Activated B cell treated with CpG ODN at 0.5 μM for 24 hours (primary cell): ENCODE measurements at regions not wholly inside any gene's neighbourhood (a gene's known extent, or its start where the extent isn't known, plus 50 kb on each side); places are given as distances from the start of the nearest gene placed in this dataset.

Experiments
- ATAC-seq: fragments of 200-7000 bp; cut with Tn5 transposase; one replicate; pipeline ENCODE4 v1.10.0; 2021; ENCODE audit warnings: low read depth, mild to moderate bottlenecking, moderate library complexity
- CTCF ChIA-PET: fragments of 350-600 bp; sonication (Branson Sonifier 250); formaldehyde crosslinking; loops from one replicate; lab custom pipeline; 2021; ENCODE audit warnings: antibody characterized with exemption; lab: Charles Lee
- POLR2A ChIA-PET: fragments of 350-600 bp; sonication (Branson Sonifier 250); formaldehyde crosslinking; loops from one replicate; lab custom pipeline; 2021; ENCODE audit warnings: antibody characterized with exemption; lab: Charles Lee
- DNase-seq: peaks from one replicate; pipeline ENCODE4 v3.0.0; 2022
- H3K27ac Mint-ChIP-seq: one replicate; pipeline ENCODE4 v1.8.0; 2020; ENCODE audit warnings: mixed read lengths
- H3K27me3 Mint-ChIP-seq: one replicate; pipeline ENCODE4 v1.8.0; 2021; ENCODE audit warnings: mixed read lengths
- H3K36me3 Mint-ChIP-seq: one replicate; pipeline ENCODE4 v1.8.0; 2021; ENCODE audit warnings: low read depth, mixed read lengths
- H3K4me1 Mint-ChIP-seq: one replicate; pipeline ENCODE4 v1.8.0; 2021; ENCODE audit warnings: mixed read lengths
- H3K4me3 Mint-ChIP-seq: one replicate; pipeline ENCODE4 v1.8.0; 2020; ENCODE audit warnings: mild to moderate bottlenecking, mixed read lengths
- H3K9me3 Mint-ChIP-seq: one replicate; pipeline ENCODE4 v1.8.0; 2020; ENCODE audit warnings: mixed read lengths
- intact Hi-C: fragments of 100-400 bp; cut with micrococcal nuclease; formaldehyde crosslinking; loops from one replicate; pipeline ENCODE4 v1.15.1; 2024
- TF ChIP-seq, protein P1 (sequence below): fragments of 200-600 bp; IDR thresholded peaks from one replicate; pipeline ENCODE4 v1.8.0; 2022; ENCODE audit warnings: antibody characterized with exemption, mild to moderate bottlenecking

DNA sequence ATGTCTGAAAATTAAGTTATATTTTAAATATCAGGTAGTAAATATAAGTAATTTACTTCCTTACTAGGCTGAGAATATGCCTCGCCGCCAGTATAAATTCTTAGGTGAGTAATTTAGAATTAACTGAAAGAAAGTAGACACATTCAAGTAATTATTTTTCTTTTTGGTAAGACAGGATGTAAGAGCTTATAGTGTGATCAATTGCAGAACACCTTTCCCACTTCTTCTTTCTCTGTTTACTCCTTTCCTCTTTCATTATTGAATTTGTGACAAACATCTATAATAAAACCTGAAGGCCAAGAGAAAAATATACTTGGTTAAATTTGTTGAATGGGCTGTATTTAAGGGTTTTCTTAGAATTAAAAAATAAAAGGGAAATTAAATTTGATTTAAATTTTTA, 195.1 kb upstream of the CDKN2B start:
- Mint-ChIP-seq H3K4me1 (peaks cover 68% of the 10 kb centered on the region), H3K4me3 (peak overlapping the region; percentile 32), H3K27me3 (no peaks in the 10 kb centered on the region), H3K9me3 (no peaks in the 10 kb centered on the region), H3K27ac (peak overlapping the region; percentile 41), H3K36me3 (no peaks in the 10 kb centered on the region)
- intact Hi-C loops = loop anchor here (10.0 kb wide), 1 partner anchor 819 kb away; the partner anchor contains the start of gene IFNA2
- TF ChIP-seq, protein P1, sequence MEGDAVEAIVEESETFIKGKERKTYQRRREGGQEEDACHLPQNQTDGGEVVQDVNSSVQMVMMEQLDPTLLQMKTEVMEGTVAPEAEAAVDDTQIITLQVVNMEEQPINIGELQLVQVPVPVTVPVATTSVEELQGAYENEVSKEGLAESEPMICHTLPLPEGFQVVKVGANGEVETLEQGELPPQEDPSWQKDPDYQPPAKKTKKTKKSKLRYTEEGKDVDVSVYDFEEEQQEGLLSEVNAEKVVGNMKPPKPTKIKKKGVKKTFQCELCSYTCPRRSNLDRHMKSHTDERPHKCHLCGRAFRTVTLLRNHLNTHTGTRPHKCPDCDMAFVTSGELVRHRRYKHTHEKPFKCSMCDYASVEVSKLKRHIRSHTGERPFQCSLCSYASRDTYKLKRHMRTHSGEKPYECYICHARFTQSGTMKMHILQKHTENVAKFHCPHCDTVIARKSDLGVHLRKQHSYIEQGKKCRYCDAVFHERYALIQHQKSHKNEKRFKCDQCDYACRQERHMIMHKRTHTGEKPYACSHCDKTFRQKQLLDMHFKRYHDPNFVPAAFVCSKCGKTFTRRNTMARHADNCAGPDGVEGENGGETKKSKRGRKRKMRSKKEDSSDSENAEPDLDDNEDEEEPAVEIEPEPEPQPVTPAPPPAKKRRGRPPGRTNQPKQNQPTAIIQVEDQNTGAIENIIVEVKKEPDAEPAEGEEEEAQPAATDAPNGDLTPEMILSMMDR = no peak
- no peak for DNase-seq
- no peak for ATAC-seq
- POLR2A ChIA-PET = interaction anchor here (1.5 kb wide), 1 partner anchor 195 kb away, joined by 3 read pairs; the partner anchor contains the start of gene CDKN2B
- CTCF ChIA-PET = interaction anchor here (0.8 to 2.0 kb wide), 3 partner anchors 40 to 391 kb away, joined by 3 to 6 read pairs (median 3); no protein-coding TSS in a partner anchor

DNA sequence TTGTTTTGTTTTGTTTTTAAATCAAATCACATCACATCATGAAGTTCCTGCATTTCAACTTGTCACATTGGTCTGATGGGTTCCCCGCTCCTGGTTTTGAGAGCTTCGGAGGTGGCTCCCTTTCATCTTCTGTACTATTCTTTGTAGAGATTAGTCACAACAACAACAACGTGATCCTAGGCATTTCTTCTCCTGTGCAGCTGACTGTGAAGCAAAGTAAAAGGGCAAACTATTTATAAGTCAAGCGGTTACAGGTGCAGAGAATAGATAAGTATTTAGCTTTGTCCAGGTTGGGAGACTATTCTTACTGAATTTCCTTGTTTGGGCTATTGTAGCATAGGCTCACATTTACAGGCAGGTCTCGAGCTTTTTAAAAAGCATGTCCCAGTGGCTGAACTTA, 197.7 kb upstream of the CDKN2B start:
- Mint-ChIP-seq H3K27ac (peak overlapping the region; percentile 57), H3K4me3 (peak overlapping the region; percentile 36), H3K27me3 (no peaks in the 10 kb centered on the region), H3K9me3 (no peaks in the 10 kb centered on the region), H3K4me1 (peaks cover 63% of the 10 kb centered on the region), H3K36me3 (no peaks in the 10 kb centered on the region)
- ChIA-PET POLR2A (no interaction called here), CTCF (interaction anchor here (0.6 kb wide), 1 partner anchor 224 kb away, joined by 3 read pairs; no protein-coding TSS in a partner anchor)
- intact Hi-C loops = loop anchor here (10.0 kb wide), 1 partner anchor 822 kb away; the partner anchor contains the start of gene IFNA2
- DNase-seq = no peak
- TF ChIP-seq, protein P1 = no peak
- ATAC-seq = no peak

DNA sequence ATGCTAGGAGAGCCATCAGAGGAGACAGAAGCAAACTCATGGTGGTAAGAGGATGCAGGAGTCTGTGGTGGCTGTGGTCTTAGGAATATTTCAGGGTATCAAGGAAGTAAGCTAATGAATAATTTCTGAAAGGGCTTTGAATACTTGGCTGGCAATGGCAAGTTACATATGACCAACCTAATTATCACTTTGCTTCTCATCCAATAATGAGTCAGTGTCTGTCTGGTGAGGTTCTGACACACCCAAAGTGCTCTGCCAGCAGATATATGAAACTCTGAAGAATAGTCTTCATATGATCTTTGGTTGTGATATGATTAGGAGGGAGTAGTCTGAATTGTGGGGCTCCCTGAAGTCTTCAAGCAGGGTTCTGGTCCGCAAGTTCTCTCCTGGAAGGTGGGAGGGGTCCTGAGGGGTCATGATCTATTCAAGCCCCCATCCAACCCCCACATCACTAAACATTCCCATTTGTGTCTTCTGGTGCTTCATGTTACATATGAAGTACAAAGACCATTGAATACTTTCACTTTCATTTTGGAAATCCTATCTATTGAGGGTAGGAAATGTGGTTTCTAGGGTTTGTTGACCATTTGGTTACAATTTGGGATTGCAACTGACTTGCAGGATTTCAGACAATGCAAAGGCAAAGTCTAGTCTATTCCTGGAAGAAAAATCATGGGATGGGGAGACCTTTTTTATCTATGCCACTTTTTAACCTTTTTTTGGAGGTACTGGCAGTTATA, 199.9 kb upstream of the CDKN2B start:
- Mint-ChIP-seq H3K27me3 (no peaks in the 10 kb centered on the region), H3K4me1 (peaks cover 46% of the 10 kb centered on the region), H3K9me3 (no peaks in the 10 kb centered on the region), H3K4me3 (peak overlapping the region; percentile 63), H3K27ac (peak overlapping the region; percentile 75), H3K36me3 (no peaks in the 10 kb centered on the region)
- intact Hi-C loops = loop anchor here (10.0 kb wide), 1 partner anchor 824 kb away; the partner anchor contains the start of gene IFNA2
- ATAC-seq = peak; percentile 60
- TF ChIP-seq, protein P1 = no peak
- CTCF ChIA-PET = no interaction called here
- DNase-seq = no peak
- POLR2A ChIA-PET = no interaction called here

DNA sequence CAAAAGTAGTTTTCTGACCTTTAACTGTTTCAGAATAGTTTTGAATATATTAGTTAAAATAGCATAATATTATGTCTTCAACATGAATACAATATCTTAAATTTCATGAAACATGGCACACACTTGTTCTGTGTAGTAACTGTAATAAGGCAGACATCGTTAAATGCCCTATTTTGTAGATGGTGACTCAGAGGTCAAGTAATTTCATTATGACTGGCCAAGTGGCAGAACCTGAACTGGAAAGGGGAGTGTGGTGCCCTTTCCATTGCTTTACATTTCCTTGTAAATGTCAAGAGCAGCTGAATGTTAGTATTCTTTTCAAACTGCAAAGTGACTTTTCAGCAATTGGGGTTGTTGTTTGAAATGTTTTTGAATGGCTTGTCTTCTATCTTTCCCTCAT, 201.2 kb upstream of the CDKN2B start:
- Mint-ChIP-seq H3K27me3 (no peaks in the 10 kb centered on the region), H3K27ac (no peak overlapping the region), H3K36me3 (no peaks in the 10 kb centered on the region), H3K4me1 (peaks cover 47% of the 10 kb centered on the region), H3K9me3 (no peaks in the 10 kb centered on the region), H3K4me3 (no peak overlapping the region)
- TF ChIP-seq, protein P1 = no peak
- POLR2A ChIA-PET = interaction anchor here (0.7 kb wide), 1 partner anchor 691 kb away, joined by 3 read pairs; no protein-coding TSS in a partner anchor
- CTCF ChIA-PET = interaction anchor here (1.0 kb wide), 1 partner anchor 242 kb away, joined by 3 read pairs; no protein-coding TSS in a partner anchor
- DNase-seq = no peak
- peak; percentile 51 for ATAC-seq
- intact Hi-C loops = loop anchor here (2.0 kb wide), 1 partner anchor 13 kb away; no protein-coding TSS in a partner anchor

DNA sequence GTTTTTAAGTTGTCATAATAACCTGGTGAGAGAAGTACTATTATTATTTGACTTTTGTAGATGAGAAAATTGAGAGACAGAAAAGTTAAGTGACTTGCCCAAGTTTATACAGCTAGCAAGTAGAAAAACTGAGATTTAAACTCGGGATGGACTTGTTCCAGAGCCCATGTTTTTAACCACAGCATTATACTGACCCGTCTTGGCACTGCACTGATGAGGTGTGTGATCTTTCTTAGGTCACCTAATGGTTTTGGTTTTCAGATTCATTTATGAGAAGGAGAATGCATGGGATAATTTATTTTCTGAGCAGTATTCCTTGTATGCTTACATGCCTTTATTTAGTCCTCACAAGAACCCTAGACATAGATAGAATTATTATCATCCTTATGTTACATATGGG, 201.8 kb upstream of the CDKN2B start:
- Mint-ChIP-seq H3K36me3 (no peaks in the 10 kb centered on the region), H3K27ac (no peak overlapping the region), H3K27me3 (no peaks in the 10 kb centered on the region), H3K4me1 (peaks cover 42% of the 10 kb centered on the region), H3K4me3 (no peak overlapping the region), H3K9me3 (no peaks in the 10 kb centered on the region)
- POLR2A ChIA-PET = no interaction called here
- CTCF ChIA-PET = interaction anchor here (1.0 kb wide), 1 partner anchor 241 kb away, joined by 3 read pairs; no protein-coding TSS in a partner anchor
- intact Hi-C loops = loop anchor here (2.0 kb wide), 1 partner anchor 14 kb away; no protein-coding TSS in a partner anchor
- DNase-seq = no peak
- TF ChIP-seq, protein P1 = no peak
- no peak for ATAC-seq
